ENCODE measurements at regions not wholly inside any gene's neighbourhood (a gene's known extent, or its start where the extent isn't known, plus 50 kb on each side); places are given as distances from the start of the nearest gene placed in this dataset.

GRCh38 chr2:111652681-111653080 lies 231.3 kb downstream of the ANAPC1 start:
- Mint-ChIP-seq H3K4me3 (no peak overlapping the region), H3K4me1 (ENCODE audit: low read depth) (no peaks in the 10 kb centered on the region), H3K36me3 (ENCODE audit: low read depth) (no peaks in the 10 kb centered on the region), H3K27me3 (ENCODE audit: insufficient read depth) (peaks cover 9% of the 10 kb centered on the region; the same call in 1 of the 2 replicates), H3K9me3 (peaks cover under 1% of the 10 kb centered on the region; the same call in 1 of the 2 replicates), H3K27ac (no peak overlapping the region)
- no peak for DNase-seq
- TF ChIP-seq CTCF (IDR thresholded peaks at IDR 0.05) = no peak

- DNase-seq = no peak
- no peak overlapping the region for H3K27ac Mint-ChIP-seq
- H3K4me3 Mint-ChIP-seq = no peak overlapping the region
- no peaks in the 10 kb centered on the region for H3K4me1 Mint-ChIP-seq (ENCODE audit: low read depth)
- no peaks in the 10 kb centered on the region for H3K36me3 Mint-ChIP-seq (ENCODE audit: low read depth)
- TF ChIP-seq CTCF (IDR thresholded peaks at IDR 0.05) = no peak
- no peaks in the 10 kb centered on the region for H3K9me3 Mint-ChIP-seq
- peaks cover 9% of the 10 kb centered on the region; the same call in 1 of the 2 replicates for H3K27me3 Mint-ChIP-seq (ENCODE audit: insufficient read depth)
Observed at GRCh38 chr2:111653103-111653624, 230.8 kb downstream of the ANAPC1 start.

GRCh38 chr2:111653913-111654312 lies 230.1 kb downstream of the ANAPC1 start:
- H3K36me3 Mint-ChIP-seq (ENCODE audit: low read depth) = no peaks in the 10 kb centered on the region
- H3K9me3 Mint-ChIP-seq = no peaks in the 10 kb centered on the region
- TF ChIP-seq CTCF (IDR thresholded peaks at IDR 0.05) = no peak
- no peak overlapping the region for H3K4me3 Mint-ChIP-seq
- peaks cover 9% of the 10 kb centered on the region; the same call in 1 of the 2 replicates for H3K27me3 Mint-ChIP-seq (ENCODE audit: insufficient read depth)
- H3K27ac Mint-ChIP-seq = no peak overlapping the region
- DNase-seq = no peak
- peaks cover under 1% of the 10 kb centered on the region for H3K4me1 Mint-ChIP-seq (ENCODE audit: low read depth)

- Mint-ChIP-seq H3K4me3 (no peak overlapping the region), H3K9me3 (no peaks in the 10 kb centered on the region), H3K36me3 (ENCODE audit: low read depth) (no peaks in the 10 kb centered on the region), H3K4me1 (ENCODE audit: low read depth) (peaks cover 9% of the 10 kb centered on the region), H3K27me3 (ENCODE audit: insufficient read depth) (peaks cover 9% of the 10 kb centered on the region; the same call in 1 of the 2 replicates), H3K27ac (no peak overlapping the region)
- no peak for DNase-seq
- TF ChIP-seq CTCF (IDR thresholded peaks at IDR 0.05) = no peak
Observed at GRCh38 chr2:111654829-111655228, 229.2 kb downstream of the ANAPC1 start.

- no peaks in the 10 kb centered on the region for H3K36me3 Mint-ChIP-seq (ENCODE audit: low read depth)
- no peaks in the 10 kb centered on the region for H3K9me3 Mint-ChIP-seq
- TF ChIP-seq CTCF (IDR thresholded peaks at IDR 0.05) = no peak
- H3K27ac Mint-ChIP-seq = no peak overlapping the region
- peaks cover 12% of the 10 kb centered on the region for H3K27me3 Mint-ChIP-seq (ENCODE audit: insufficient read depth)
- no peak for DNase-seq
- H3K4me1 Mint-ChIP-seq (ENCODE audit: low read depth) = peaks cover 23% of the 10 kb centered on the region
- no peak overlapping the region for H3K4me3 Mint-ChIP-seq
Observed at GRCh38 chr2:111656436-111656835, 227.6 kb downstream of the ANAPC1 start.

- H3K27ac Mint-ChIP-seq = no peak overlapping the region
- no peak for DNase-seq
- no peak overlapping the region for H3K4me3 Mint-ChIP-seq
- H3K4me1 Mint-ChIP-seq (ENCODE audit: low read depth) = peaks cover 28% of the 10 kb centered on the region
- H3K36me3 Mint-ChIP-seq (ENCODE audit: low read depth) = no peaks in the 10 kb centered on the region; the same call in 1 of the 2 replicates
- no peak for TF ChIP-seq CTCF (IDR thresholded peaks at IDR 0.05)
- H3K9me3 Mint-ChIP-seq = no peaks in the 10 kb centered on the region
- H3K27me3 Mint-ChIP-seq (ENCODE audit: insufficient read depth) = peaks cover 12% of the 10 kb centered on the region
Observed at GRCh38 chr2:111656894-111657293, 227.1 kb downstream of the ANAPC1 start.
